ENCODE measurements at regions not wholly inside any gene's neighbourhood (a gene's known extent, or its start where the extent isn't known, plus 50 kb on each side); places are given as distances from the start of the nearest gene placed in this dataset.
"Not testable (repeated sequence)": the region's sequence is repeated elsewhere in the genome, so short reads cannot be mapped to it uniquely, and the experiment has no call there.

DNA sequence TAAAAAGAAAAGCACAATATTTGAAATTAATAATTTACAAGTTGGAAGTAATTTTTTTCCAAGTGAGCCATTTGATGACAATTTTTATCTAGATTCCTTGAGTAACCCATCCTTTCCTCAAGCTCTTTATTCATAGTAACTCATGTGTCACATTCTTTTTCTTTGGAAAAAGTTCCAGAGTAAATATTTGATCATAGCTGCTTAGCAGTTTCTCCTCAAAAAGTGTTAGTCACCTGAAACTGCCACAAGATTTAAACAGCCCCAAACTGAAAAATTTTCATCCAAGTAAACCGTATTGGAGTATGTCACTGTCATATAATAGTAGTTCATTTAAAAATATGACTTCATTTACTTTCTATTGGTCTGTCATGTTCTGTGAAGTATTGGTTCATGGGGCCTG is 94.6 kb upstream of the CASK start:
- in situ Hi-C loops (cut with MboI; ENCODE audit: low pct_unique_long_range_greater_than_20kb in 2 of 9, low sequenced_read_pairs in 9 of 9, unreplicated experiment in 9 of 9): no loop called here
- H3K27ac ChIP-seq: no peak overlapping the region
- no peak for ATAC-seq (replicated peaks in 6 of 8)
- no peak overlapping the region for H3K4me3 ChIP-seq
- 86 to 100% (median 100%) methylated on average over 1 of the region's 1 CpG; no CpG with 5 or more reads in 7 of the 10 experiments for WGBS, 10 experiments
- no peaks in the 10 kb centered on the region for H3K4me1 ChIP-seq (replicated peaks in 1 of 2)

DNA sequence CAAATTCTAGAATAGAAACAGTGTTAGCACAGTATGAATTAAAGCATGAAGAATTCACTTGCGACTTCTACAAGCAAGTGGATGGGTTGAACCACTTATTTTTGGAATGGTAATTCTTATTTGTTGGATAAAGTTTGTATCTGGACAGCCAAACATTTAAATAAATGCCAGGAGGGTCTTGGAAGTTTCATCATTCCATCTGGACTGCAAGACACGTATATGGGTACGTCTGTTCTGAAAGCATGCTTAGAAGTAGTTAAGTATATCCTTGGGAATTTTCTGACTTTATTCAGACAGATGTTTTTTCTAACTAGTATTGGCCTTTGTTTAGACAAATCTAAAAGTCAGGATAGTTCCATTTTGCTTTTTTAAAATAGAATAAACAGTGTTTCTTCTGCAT is 77.5 kb upstream of the CASK start:
- WGBS, 10 experiments: 0 to 100% (median 52%) methylated on average over 2 to 3 of the region's 3 CpGs; no CpG with 5 or more reads in 4 of the 10 experiments
- no peak for ATAC-seq (replicated peaks in 6 of 8)
- Histone ChIP-seq H3K4me1 (replicated peaks in 1 of 2) (no peaks in the 10 kb centered on the region), H3K4me3 (no peak overlapping the region), H3K27ac (no peak overlapping the region)
- in situ Hi-C loops (cut with MboI; ENCODE audit: low pct_unique_long_range_greater_than_20kb in 2 of 9, low sequenced_read_pairs in 9 of 9, unreplicated experiment in 9 of 9): no loop called here

DNA sequence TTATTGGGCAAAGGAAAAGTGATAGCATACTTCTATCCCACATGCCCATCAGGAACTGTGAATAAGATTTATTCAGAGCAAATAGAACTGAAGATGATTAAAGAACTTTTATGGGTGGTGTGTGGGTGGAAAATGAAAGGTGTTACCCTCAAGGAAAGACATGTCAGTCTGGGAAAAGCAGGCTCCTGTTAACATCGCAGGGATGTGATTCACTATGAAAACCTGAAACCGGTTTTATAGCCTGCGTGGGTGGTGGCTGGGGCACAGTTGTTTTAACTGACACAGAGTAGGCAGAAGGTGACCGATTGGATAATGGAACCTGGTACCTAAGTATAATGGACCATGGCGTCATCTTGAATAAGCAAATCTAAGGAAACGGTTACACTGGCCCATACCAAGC is 61.3 kb upstream of the CASK start:
- Histone ChIP-seq H3K4me1 (replicated peaks in 1 of 2) (no peaks in the 10 kb centered on the region), H3K4me3 (no peak overlapping the region), H3K27ac (no peak overlapping the region)
- 30 to 100% (median 88%) methylated on average over 1 to 5 of the region's 6 CpGs; no CpG with 5 or more reads in 4 of the 10 experiments for WGBS, 10 experiments
- ATAC-seq (replicated peaks in 6 of 8): no peak
- in situ Hi-C loops (cut with MboI; ENCODE audit: low pct_unique_long_range_greater_than_20kb in 2 of 9, low sequenced_read_pairs in 9 of 9, unreplicated experiment in 9 of 9): no loop called here

DNA sequence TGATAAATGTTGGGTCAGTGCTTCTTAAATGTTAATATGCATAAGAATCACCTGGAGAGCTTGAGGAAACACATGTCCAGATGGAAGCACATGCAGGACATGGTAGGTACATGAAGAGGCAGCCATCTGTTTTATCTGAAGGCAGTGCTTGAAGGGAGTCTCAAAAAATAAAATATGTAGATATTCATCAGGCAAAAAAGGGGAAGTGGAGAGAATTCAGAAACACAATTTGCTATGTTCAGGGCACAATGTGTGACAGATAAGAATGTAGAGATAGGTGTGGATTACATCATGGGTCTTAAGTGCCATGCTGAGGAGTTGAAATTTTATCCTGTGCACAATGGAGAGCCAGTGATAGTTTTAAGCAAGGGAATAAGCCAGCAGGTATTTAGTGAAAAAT is 59.6 kb upstream of the CASK start:
- no peak overlapping the region for H3K27ac ChIP-seq
- no peaks in the 10 kb centered on the region for H3K4me1 ChIP-seq (replicated peaks in 1 of 2)
- no peak for ATAC-seq (replicated peaks in 6 of 8)
- no peak overlapping the region for H3K4me3 ChIP-seq
- in situ Hi-C loops (cut with MboI; ENCODE audit: low pct_unique_long_range_greater_than_20kb in 2 of 9, low sequenced_read_pairs in 9 of 9, unreplicated experiment in 9 of 9): no loop called here

DNA sequence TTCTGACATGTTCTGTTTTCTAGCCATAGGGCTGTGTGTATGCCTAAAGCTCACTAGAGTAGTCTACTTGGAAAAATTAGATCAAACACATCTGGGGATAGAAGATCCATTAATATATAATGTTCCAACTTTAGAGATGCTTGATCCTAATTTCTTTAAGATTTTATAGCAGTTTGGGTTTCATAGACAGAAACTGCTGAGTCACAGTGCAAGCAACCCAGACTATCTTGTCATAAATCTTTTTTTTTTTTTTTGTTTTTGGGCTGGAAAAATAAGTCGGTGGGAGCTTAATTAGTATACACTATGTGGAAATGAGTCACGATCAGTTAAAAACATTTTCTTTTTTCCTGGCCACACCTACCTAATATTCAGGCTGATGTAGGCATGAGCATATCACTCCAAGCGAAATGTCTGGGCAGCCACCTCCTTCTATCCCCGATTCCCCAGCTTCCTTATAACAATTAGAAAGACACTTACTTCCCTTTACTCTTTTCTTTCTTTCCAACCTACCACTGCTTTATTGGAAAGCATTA is 58.2 kb upstream of the CASK start:
- no peaks in the 10 kb centered on the region for H3K4me1 ChIP-seq (replicated peaks in 1 of 2)
- WGBS, 10 experiments: 15 to 86% (median 63%) methylated on average over 1 to 4 of the region's 4 CpGs; no CpG with 5 or more reads in 4 of the 10 experiments
- peak in 7 of 8 experiments; percentile 45 to 89 (median 58) for ATAC-seq (replicated peaks in 6 of 8)
- in situ Hi-C loops (cut with MboI; ENCODE audit: low pct_unique_long_range_greater_than_20kb in 2 of 9, low sequenced_read_pairs in 9 of 9, unreplicated experiment in 9 of 9): no loop called here
- no peak overlapping the region for H3K27ac ChIP-seq
- no peak overlapping the region for H3K4me3 ChIP-seq

DNA sequence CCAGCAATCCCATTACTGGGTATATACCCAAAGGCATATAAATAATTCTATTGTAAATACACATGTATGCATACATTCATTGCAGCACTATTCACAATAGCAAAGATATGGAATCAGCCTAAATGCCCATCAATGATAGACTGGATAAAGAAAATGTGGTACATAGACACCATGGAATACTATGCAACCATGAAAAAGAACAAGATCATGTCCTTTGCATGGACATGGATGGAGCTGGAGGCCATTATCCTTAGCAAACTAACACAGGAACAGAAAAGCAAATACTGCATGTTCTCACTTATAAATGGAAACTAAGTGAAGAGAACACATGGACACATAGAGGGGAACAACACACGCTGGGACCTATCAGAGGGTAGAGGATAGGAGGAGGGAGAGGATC is 51.3 kb upstream of the CASK start:
- H3K4me3 ChIP-seq; in situ Hi-C loops (cut with MboI; ENCODE audit: low pct_unique_long_range_greater_than_20kb in 2 of 9, low sequenced_read_pairs in 9 of 9, unreplicated experiment in 9 of 9); ATAC-seq (replicated peaks in 6 of 8); H3K27ac ChIP-seq; H3K4me1 ChIP-seq (replicated peaks in 1 of 2): not testable (repeated sequence)
- WGBS, 10 experiments: 85 to 100% (median 100%) methylated on average over 1 of the region's 1 CpG; no CpG with 5 or more reads in 7 of the 10 experiments

DNA sequence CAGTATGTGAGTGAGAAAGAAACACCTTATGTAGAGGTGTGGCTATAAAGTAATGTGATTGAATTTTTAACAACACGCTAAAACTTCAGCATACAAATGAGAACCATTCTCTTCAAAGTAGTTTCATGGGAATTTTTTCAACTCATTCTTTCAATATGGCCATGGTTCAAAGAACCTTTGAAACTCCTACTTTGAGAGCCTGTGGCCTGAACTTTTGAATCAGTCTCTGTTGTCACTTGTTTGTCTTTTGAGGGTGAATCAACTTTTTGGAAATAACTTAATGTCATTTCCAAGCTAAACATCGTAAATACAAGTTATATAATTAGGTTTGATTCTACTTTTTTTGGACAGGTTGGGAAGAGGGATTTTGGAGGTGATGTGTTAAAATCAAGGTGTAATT is 49.9 kb upstream of the CASK start:
- Histone ChIP-seq H3K4me1 (replicated peaks in 1 of 2) (no peaks in the 10 kb centered on the region), H3K4me3 (no peak overlapping the region), H3K27ac (no peak overlapping the region)
- ATAC-seq (replicated peaks in 6 of 8): no peak
- in situ Hi-C loops (cut with MboI; ENCODE audit: low pct_unique_long_range_greater_than_20kb in 2 of 9, low sequenced_read_pairs in 9 of 9, unreplicated experiment in 9 of 9): no loop called here
- WGBS, 10 experiments: 0 to 100% (median 67%) methylated on average over 1 to 2 of the region's 2 CpGs; no CpG with 5 or more reads in 3 of the 10 experiments

Data from motor neuron (in vitro differentiated cells).